ENCODE measurements at regions not wholly inside any gene's neighbourhood (a gene's known extent, or its start where the extent isn't known, plus 50 kb on each side); places are given as distances from the start of the nearest gene placed in this dataset.

- TF ChIP-seq ZNF592 (IDR thresholded peaks at IDR 0.05) (no peak), BRCA1 (IDR thresholded peaks at IDR 0.05; ENCODE audit: low read depth, low read length) (no peak), RBBP5 (conservative IDR thresholded peaks at IDR 0.05) (no peak), BHLHE40 (IDR thresholded peaks at IDR 0.05; ENCODE audit: borderline replicate concordance in 1 of 2, low read depth in 2 of 2, low read length in 1 of 2) (no peak), FOXK2 (IDR thresholded peaks at IDR 0.05) (no peak), EP300 (IDR thresholded peaks at IDR 0.05; ENCODE audit: borderline replicate concordance in 1 of 2, control insufficient read depth in 1 of 2, low read depth in 2 of 2, low read length in 2 of 2) (no peak)
Measured at GRCh38 chr21:22019766-22020165, 1021.6 kb downstream of the NCAM2 start (continued).

GRCh38 chr21:22020221-22020620 is 1022.0 kb downstream of the NCAM2 start:
- H4K20me1 ChIP-seq (ENCODE audit: control insufficient read depth, insufficient read depth) = no peaks in the 10 kb centered on the region
- RAD21 ChIA-PET (ENCODE audit: unreplicated experiment) = no interaction called here
- in situ Hi-C loops (cut with MboI) = no loop called here
- BruUV-seq (replicated peaks) = no TSS peak
- H3K9me3 ChIP-seq (replicated peaks; ENCODE audit: control insufficient read depth, insufficient read depth, low read length) = no peaks in the 10 kb centered on the region; the same call in 2 of the 3 replicates
- no peak for FAIRE-seq
- intact Hi-C loops (cut with micrococcal nuclease; ENCODE audit: unreplicated experiment) = no loop called here
- DNase-seq (ENCODE audit: low read depth, low spot score) = no peak
- H3K27ac ChIP-seq (ENCODE audit: control insufficient read depth, insufficient read depth) = no peak overlapping the region
- ATAC-seq = no peak
- no peaks in the 10 kb centered on the region for H3K4me1 ChIP-seq (ENCODE audit: control insufficient read depth, insufficient read depth, low read length)
- H2AFZ ChIP-seq (ENCODE audit: control insufficient read depth, low read depth, low read length) = no peak overlapping the region
- no peaks in the 10 kb centered on the region for H3K27me3 ChIP-seq (replicated peaks in 1 of 2; ENCODE audit: control insufficient read depth in 2 of 2, insufficient read depth in 2 of 2, low read length in 1 of 2)
- no peak overlapping the region for H3K4me3 ChIP-seq
- no peak overlapping the region for H3K9ac ChIP-seq (ENCODE audit: control insufficient read depth, insufficient read depth, low read length)
- no peaks in the 10 kb centered on the region for H3K79me2 ChIP-seq (ENCODE audit: control insufficient read depth, insufficient read depth, low read length)
- WGBS (ENCODE audit: insufficient coverage, insufficient replicate concordance, low lambda C conversion rate, missing lambda C conversion rate) = 0% methylated on average over 3 of the region's 3 CpGs
- no peaks in the 10 kb centered on the region for H3K36me3 ChIP-seq (ENCODE audit: control insufficient read depth in 2 of 2, insufficient read depth in 2 of 2, low read length in 1 of 2)
- SMC1A ChIA-PET (ENCODE audit: uncharacterized antibody, unreplicated experiment) = no interaction called here
- CTCF ChIA-PET = no interaction called here
- no peak overlapping the region for H3K4me2 ChIP-seq (ENCODE audit: control insufficient read depth, insufficient read depth)
- POLR2A ChIA-PET = no interaction called here
- TF ChIP-seq HCFC1 (IDR thresholded peaks at IDR 0.05; ENCODE audit: low read length) (no peak), RELA (IDR thresholded peaks at IDR 0.05; ENCODE audit: borderline replicate concordance, partially characterized antibody) (no peak), RCOR1 (conservative IDR thresholded peaks at IDR 0.05; ENCODE audit: low read depth, low read length) (no peak), RAD51 (IDR thresholded peaks at IDR 0.05) (no peak), SIN3A (IDR thresholded peaks at IDR 0.05; ENCODE audit: low read depth, low read length) (no peak), MLLT1 (IDR thresholded peaks at IDR 0.05) (no peak), MTA2 (IDR thresholded peaks at IDR 0.05; ENCODE audit: low read depth) (no peak), NRF1 (conservative IDR thresholded peaks at IDR 0.05; ENCODE audit: low read depth, low read length) (no peak), BHLHE40 (IDR thresholded peaks at IDR 0.05; ENCODE audit: borderline replicate concordance in 1 of 2, low read depth in 2 of 2, low read length in 1 of 2) (no peak), BCLAF1 (IDR thresholded peaks at IDR 0.05) (no peak), KAT2A (conservative IDR thresholded peaks at IDR 0.05; ENCODE audit: control insufficient read depth, low read depth, low read length) (no peak)
